Myocyte (in vitro differentiated cells): ENCODE measurements at regions not wholly inside any gene's neighbourhood (a gene's known extent, or its start where the extent isn't known, plus 50 kb on each side); places are given as distances from the start of the nearest gene placed in this dataset.
A peak's percentile ranks its signal among the peaks of the same experiment; 100 is the strongest.

Experiments
- DNase-seq: peaks from one replicate; pipeline ENCODE4 v3.0.0-alpha.2; 2012; ENCODE audit warnings: low read depth

GRCh38 chr5:29122306-29122705 lies 2071.2 kb upstream of the CDH6 start:
- DNase-seq, result no peak

GRCh38 chr5:29114331-29114768 lies 2076.0 kb upstream of the CDH9 start:
- no peak for DNase-seq

- no peak for DNase-seq
These were observed 2075.1 kb upstream of the CDH9 start for GRCh38 chr5:29113516-29113915.

DNA sequence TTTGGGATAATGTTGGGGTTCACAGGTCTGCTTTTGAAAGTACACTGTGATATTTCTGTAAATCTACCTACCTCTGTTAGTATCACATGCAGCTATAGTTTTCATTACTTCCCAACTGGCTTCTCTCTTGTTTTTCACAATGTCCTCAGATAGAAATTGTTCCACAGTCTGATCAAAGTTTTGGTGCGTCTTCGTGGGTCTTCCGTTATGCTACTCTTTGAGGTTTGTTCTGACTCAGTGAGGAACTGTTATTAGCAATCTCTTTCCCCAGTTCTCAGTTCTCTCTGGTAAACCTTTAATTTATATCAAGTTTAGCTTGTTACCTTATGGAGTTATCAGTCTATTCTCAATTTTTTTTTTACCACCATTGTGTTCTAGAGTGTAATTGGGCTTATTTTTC lies 2061.2 kb upstream of the CDH9 start:
- no peak for DNase-seq

- no peak for DNase-seq
These were observed 2051.3 kb upstream of the CDH9 start for GRCh38 chr5:29089591-29090130.

DNA sequence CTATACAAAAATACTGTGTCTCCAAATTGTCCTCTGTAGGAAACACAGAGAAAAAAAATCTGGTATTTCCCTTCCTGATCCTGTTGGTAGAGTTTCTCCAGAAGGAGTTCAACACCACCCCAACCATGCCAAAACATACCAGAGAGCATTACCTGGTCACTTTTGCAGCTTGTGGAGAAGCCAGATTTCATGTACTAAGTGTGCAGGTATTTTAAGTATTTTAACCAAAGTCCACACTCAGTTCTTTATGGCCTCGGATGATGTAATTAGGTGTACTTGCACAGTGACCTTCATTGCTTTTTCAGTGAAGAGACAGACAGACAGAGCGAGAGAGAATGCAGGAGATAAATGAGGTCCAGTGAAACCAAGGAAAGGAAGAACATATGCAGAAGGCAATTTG lies 2046.8 kb upstream of the CDH9 start:
- DNase-seq, result no peak

DNA sequence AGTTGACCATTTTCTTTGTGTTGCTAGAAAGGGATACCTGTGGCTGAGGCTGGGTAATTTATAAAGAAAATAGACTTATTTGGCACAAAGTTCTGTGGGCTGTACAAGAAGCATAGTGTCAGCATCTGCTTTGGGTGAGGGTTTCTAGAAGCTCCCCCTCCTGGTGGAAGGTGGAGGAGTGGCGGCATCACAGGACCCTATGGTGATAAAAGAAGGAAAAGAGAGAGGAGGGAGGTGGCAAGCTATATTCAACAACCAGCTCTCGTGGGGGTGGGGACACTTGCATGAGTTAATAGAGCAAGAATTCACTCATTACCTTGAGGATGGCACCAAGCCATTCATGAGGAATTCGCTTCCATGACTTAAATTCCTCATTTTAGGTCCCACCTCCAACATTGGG lies 2041.4 kb upstream of the CDH9 start:
- no peak for DNase-seq

GRCh38 chr5:29077451-29077850 lies 2039.1 kb upstream of the CDH9 start:
- no peak for DNase-seq

DNA sequence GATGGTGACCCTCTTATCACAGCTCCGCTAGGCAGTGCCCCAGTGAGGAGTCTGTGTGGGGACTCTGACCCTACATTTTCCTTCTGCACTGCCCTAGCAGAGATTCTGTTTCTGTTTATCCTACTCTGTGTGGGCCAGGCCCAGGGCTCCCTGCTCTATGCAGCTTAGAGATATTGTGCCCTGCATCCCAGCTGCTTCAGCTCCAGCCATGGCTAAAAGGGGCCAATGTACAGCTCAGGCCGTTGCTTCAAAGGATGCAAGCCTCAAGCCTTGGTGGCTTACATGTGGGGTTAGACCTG lies 2030.7 kb upstream of the CDH9 start:
- no peak for DNase-seq

DNA sequence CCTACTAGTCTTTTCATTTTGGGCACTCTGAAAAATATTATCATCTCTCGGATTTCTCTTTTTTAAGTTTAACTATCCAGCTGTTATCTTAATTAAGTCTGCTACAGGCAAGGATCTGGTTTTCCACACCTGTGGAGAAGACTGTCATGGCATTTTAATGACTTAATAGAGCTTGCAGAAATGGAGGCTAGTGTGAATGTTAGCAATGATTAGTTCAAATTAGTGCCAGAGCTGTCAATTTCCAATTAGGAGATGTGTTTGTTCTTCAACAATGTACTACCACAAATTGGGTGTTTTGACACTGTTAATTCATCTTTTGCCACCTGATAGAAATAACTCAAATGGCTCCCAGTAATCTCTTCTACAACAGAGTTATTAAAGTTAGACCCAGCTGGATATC lies 2023.0 kb upstream of the CDH9 start:
- DNase-seq, result no peak

- DNase-seq, result no peak
These were observed 2016.3 kb upstream of the CDH9 start for GRCh38 chr5:29054694-29055093.

- no peak for DNase-seq
These were observed 2015.9 kb upstream of the CDH9 start for GRCh38 chr5:29054282-29054681.

GRCh38 chr5:29051509-29051908 lies 2013.1 kb upstream of the CDH9 start:
- no peak for DNase-seq

- no peak for DNase-seq
These were observed 2003.8 kb upstream of the CDH9 start for GRCh38 chr5:29042152-29042551.

- no peak for DNase-seq
These were observed 2002.0 kb upstream of the CDH9 start for GRCh38 chr5:29040404-29040803.

DNA sequence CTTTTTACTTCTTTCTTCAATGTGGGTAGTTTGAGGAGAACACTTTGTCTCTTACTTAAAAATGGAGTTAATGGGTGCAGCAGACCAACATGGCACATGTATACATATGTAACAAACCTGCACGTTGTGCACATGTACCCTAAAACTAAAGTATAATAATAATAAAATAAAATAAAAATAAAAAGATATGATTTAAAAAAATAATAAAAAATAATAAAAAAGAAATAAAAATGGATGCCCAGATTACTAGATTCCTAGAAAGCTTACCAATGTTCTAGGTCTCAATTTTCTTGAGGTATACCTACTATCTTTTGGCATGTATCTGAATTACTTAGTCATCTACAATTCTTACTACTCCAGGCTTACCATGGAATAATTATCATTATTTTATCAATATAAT lies 2001.6 kb upstream of the CDH9 start:
- no peak for DNase-seq

- no peak for DNase-seq
These were observed 1999.3 kb upstream of the CDH9 start for GRCh38 chr5:29037716-29038115.

DNA sequence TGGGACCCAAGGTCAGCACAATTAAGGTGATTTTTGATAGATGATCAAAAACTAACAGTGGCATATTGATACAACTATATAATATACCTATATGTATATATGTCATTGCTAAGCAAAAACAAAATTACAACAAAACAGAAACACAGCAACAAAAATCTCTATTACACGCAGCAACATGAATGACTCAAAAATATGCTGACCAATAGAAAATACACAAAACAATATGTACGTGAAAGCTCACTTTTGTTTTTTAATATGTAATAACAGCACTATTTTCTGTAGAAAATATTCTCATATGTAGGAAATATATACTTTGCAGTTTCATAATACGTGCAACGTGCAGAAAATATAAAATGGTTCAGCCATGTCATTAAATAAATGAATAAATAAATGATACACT lies 1985.7 kb upstream of the CDH9 start:
- no peak for DNase-seq

DNA sequence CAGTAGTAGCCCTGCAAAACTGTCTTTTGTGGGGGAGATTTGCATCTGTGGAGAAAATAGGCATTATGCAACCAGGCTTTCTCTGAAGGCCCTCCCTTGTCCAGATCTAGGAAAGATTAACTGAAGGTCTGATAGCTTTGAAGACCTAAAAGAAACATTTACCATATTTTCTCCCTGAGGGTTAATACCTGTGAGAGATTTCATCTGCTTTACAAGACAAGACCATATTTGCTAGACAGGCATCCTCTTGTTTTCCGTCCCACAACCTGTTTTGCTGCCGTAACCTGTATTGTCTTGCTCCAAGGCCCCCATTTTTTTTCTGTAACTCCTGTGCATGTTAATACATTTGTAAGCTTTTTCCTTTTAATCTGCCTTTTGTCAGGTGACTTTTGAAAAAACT lies 1985.2 kb upstream of the CDH9 start:
- DNase-seq, result no peak

GRCh38 chr5:29017501-29017900 lies 1979.1 kb upstream of the CDH9 start:
- DNase-seq, result no peak

- no peak for DNase-seq
These were observed 1977.7 kb upstream of the CDH9 start for GRCh38 chr5:29016067-29016466.

DNA sequence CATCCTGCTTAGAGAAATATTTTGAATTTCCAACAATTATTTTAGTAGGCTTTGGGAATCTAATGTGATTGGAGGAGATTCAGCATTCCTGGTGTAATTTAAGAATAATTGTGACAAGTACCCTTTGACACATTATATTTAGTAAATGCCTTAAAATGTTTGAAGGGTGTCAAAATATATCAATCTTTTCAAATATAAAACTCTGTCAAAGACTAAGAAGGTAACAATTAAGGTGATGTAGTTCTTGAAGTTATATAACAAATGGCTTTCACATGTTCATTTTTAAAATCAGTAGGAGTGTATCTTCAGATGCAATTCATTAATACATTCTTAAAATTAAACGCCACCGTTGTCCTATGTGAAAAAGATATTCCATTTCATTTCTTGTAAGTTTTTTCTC lies 1977.1 kb upstream of the CDH9 start:
- DNase-seq, result no peak

GRCh38 chr5:29005386-29005785 lies 1967.0 kb upstream of the CDH9 start:
- DNase-seq, result peak; percentile 4

- no peak for DNase-seq
These were observed 1964.1 kb upstream of the CDH9 start for GRCh38 chr5:29002481-29002880.
